C4-2B (cell line): ENCODE measurements at regions not wholly inside any gene's neighbourhood (a gene's known extent, or its start where the extent isn't known, plus 50 kb on each side); places are given as distances from the start of the nearest gene placed in this dataset.

Experiments
- H3K27ac ChIP-seq: fragments of 450-650 bp; 2 replicates; pipeline ENCODE4 v1.5.1; 2017
- ZFX ChIP-seq: fragments of 450-650 bp; IDR thresholded peaks from 2 replicates; pipeline ENCODE4 v1.6.1; 2017
- TF ChIP-seq, protein P1 (sequence below): fragments of 450-650 bp; conservative IDR thresholded peaks from 2 replicates; pipeline ENCODE4 v1.5.1; 2017; ENCODE audit warnings: mild to moderate bottlenecking

GRCh38 chr4:108322497-108322896 is 153.8 kb upstream of the LEF1 start:
- H3K27ac ChIP-seq: no peak overlapping the region
- no peak for TF ChIP-seq ZFX
- TF ChIP-seq, protein P1, sequence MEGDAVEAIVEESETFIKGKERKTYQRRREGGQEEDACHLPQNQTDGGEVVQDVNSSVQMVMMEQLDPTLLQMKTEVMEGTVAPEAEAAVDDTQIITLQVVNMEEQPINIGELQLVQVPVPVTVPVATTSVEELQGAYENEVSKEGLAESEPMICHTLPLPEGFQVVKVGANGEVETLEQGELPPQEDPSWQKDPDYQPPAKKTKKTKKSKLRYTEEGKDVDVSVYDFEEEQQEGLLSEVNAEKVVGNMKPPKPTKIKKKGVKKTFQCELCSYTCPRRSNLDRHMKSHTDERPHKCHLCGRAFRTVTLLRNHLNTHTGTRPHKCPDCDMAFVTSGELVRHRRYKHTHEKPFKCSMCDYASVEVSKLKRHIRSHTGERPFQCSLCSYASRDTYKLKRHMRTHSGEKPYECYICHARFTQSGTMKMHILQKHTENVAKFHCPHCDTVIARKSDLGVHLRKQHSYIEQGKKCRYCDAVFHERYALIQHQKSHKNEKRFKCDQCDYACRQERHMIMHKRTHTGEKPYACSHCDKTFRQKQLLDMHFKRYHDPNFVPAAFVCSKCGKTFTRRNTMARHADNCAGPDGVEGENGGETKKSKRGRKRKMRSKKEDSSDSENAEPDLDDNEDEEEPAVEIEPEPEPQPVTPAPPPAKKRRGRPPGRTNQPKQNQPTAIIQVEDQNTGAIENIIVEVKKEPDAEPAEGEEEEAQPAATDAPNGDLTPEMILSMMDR: no peak

- H3K27ac ChIP-seq: no peak overlapping the region
- TF ChIP-seq ZFX: no peak
- TF ChIP-seq, protein P1: no peak
Observed at GRCh38 chr4:108320061-108320460, 151.3 kb upstream of the LEF1 start.

DNA sequence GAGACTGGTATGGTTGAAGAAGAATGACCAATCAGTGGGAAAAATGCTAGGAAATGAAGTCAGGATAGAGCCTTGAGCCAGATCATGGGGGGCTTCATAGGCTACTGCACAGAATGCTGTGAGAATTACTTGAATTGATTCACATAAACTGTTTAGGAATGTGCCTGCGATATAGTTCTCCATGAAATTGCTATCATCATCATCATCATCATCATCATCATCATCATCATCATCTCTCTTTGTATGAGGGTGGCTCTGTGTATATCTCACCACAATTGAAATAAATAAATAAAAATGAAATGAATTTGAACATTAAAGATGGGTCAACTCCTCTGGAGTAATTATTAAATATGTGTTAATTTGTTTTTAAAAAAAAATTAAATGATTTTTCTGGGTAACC is 148.6 kb upstream of the LEF1 start:
- TF ChIP-seq, protein P1: no peak
- no peak for TF ChIP-seq ZFX
- H3K27ac ChIP-seq: no peak overlapping the region

- TF ChIP-seq ZFX: no peak
- TF ChIP-seq, protein P1: no peak
- no peak overlapping the region for H3K27ac ChIP-seq
Observed at GRCh38 chr4:108315694-108316093, 147.0 kb upstream of the LEF1 start.

- TF ChIP-seq ZFX: no peak
- TF ChIP-seq, protein P1: no peak
- no peak overlapping the region for H3K27ac ChIP-seq
Observed at GRCh38 chr4:108314900-108315589, 146.3 kb upstream of the LEF1 start.

DNA sequence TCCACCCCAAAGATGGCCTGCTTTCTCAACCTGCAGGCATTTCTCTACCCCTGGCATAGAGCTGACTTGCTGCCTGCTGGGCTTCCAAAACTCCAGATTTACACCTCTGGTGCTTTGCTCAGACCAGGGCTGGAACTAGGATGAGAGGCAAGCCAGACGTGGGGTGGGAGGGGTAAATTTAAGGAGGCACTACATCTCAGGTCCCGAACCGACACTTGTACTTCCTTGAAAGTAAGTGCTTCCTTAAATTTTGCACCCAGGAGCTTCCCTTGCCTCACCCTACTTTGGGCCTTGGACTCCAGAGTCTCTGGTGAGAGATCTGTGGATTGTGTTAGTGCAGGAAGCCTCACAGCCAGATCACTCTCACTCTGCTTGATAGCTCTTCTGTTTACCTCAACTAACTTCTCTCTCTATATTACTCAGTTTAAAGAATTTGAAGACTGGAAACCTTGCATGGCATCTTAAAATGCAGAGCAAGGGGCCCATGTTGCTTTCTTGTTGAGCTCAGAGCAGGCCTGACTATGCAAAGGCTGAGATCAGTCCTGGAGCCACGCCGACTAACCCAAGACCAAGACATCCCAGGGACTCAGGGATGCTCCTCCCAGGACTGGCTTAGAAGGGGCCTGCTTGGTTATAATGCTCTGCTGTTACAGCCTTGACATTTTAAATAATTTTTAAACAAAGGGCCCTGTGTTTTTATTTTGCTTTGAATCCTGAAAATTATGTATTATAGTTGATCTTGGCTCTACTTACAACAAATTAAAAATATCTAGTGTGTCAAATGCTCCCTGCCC is 145.0 kb upstream of the LEF1 start:
- no peak overlapping the region for H3K27ac ChIP-seq
- no peak for TF ChIP-seq ZFX
- TF ChIP-seq, protein P1: no peak

DNA sequence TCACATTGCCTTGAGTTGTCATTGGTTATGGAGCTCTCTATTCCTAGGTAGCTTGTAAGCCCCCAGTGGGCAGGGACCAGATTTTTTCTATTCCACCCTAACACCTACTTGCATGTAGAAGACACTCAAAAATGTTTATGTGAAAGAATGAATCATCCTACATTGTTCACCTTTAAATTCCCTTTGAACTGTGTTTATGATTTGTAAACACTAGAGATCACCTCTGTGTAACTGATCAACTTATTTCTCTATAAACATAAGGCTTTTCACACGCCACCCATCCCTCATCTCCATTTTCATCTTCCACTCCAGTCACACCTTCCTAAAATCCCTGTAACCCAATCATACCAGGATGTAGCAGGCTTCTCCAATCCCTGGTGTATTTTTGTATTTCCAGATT is 142.6 kb upstream of the LEF1 start:
- TF ChIP-seq ZFX: no peak
- TF ChIP-seq, protein P1: no peak
- H3K27ac ChIP-seq: no peak overlapping the region
